ENCODE measurements at regions not wholly inside any gene's neighbourhood (a gene's known extent, or its start where the extent isn't known, plus 50 kb on each side); places are given as distances from the start of the nearest gene placed in this dataset.

DNA sequence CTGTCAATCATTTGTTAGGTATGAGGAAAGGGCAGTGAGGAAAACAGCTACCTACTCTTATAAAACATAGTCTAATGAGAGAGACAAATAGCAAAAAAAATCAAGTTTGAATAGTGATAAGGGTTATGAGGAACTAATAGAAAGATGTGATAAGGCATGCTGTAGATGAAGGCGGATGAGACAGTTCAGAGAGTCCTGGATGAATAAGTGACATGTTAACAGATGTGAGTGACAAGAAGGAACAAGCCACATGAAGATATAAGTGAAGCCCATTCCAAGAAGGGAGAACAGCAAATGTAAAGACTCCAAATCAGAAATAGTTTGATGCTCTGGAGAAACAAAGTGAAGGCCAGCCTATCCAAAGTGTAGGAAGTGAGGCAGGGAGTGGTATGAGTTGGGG lies 154.1 kb upstream of the SYT10 start:
- H3K9me3 ChIP-seq (ENCODE audit: control insufficient read depth in 1 of 2, insufficient read depth in 1 of 2, low read depth in 1 of 2, low read length in 2 of 2), result peaks cover 10 to 21% of the 10 kb centered on the region in 2 experiments; a peak in 2 of 4 replicates
- no peaks in the 10 kb centered on the region for H3K36me3 ChIP-seq (ENCODE audit: control insufficient read depth in 1 of 2, insufficient read depth in 2 of 2, low read length in 2 of 2)
- H3K9me2 ChIP-seq (ENCODE audit: insufficient read depth), result no peaks in the 10 kb centered on the region
- intact Hi-C loops (cut with micrococcal nuclease), result no loop called here
- no peaks in the 10 kb centered on the region for H4K20me1 ChIP-seq (ENCODE audit: insufficient read depth)
- no peaks in the 10 kb centered on the region for H3K79me2 ChIP-seq (ENCODE audit: insufficient read depth, low read length)
- DNase-seq (ENCODE audit: low read depth, low spot score) (no peak), ATAC-seq (no peak)
- H3K27ac ChIP-seq (ENCODE audit: low read depth, low read length), result no peak overlapping the region
- ChIA-PET CTCF (no interaction called here), POLR2A (no interaction called here), RAD21 (ENCODE audit: low non-redundant PET in 1 of 2, low total read pairs in 2 of 2, uncharacterized antibody in 2 of 2, unreplicated experiment in 2 of 2) (no interaction called here)
- no peak overlapping the region for H3K4me3 ChIP-seq (replicated peaks in 1 of 2; ENCODE audit: low read depth in 1 of 2, low read length in 2 of 2)
- H3K9ac ChIP-seq (ENCODE audit: low read length), result no peak overlapping the region
- no TSS peak for BruUV-seq (replicated peaks)
- H3K27me3 ChIP-seq (ENCODE audit: insufficient read depth, low read length), result no peaks in the 10 kb centered on the region
- H3K4me2 ChIP-seq (ENCODE audit: low read length), result no peak overlapping the region
- H2AFZ ChIP-seq (ENCODE audit: low read depth, low read length, poor library complexity, severe bottlenecking), result no peak overlapping the region
- no peaks in the 10 kb centered on the region for H3K4me1 ChIP-seq (ENCODE audit: control insufficient read depth in 1 of 2, insufficient read depth in 2 of 2, low read length in 2 of 2)
- TF ChIP-seq POLR2AphosphoS5 (IDR thresholded peaks at IDR 0.05; ENCODE audit: low read depth, low read length), result no peak
- TF ChIP-seq, protein P1, sequence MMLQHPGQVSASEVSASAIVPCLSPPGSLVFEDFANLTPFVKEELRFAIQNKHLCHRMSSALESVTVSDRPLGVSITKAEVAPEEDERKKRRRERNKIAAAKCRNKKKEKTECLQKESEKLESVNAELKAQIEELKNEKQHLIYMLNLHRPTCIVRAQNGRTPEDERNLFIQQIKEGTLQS (IDR thresholded peaks at IDR 0.05), result no peak
- TF ChIP-seq, protein P2, sequence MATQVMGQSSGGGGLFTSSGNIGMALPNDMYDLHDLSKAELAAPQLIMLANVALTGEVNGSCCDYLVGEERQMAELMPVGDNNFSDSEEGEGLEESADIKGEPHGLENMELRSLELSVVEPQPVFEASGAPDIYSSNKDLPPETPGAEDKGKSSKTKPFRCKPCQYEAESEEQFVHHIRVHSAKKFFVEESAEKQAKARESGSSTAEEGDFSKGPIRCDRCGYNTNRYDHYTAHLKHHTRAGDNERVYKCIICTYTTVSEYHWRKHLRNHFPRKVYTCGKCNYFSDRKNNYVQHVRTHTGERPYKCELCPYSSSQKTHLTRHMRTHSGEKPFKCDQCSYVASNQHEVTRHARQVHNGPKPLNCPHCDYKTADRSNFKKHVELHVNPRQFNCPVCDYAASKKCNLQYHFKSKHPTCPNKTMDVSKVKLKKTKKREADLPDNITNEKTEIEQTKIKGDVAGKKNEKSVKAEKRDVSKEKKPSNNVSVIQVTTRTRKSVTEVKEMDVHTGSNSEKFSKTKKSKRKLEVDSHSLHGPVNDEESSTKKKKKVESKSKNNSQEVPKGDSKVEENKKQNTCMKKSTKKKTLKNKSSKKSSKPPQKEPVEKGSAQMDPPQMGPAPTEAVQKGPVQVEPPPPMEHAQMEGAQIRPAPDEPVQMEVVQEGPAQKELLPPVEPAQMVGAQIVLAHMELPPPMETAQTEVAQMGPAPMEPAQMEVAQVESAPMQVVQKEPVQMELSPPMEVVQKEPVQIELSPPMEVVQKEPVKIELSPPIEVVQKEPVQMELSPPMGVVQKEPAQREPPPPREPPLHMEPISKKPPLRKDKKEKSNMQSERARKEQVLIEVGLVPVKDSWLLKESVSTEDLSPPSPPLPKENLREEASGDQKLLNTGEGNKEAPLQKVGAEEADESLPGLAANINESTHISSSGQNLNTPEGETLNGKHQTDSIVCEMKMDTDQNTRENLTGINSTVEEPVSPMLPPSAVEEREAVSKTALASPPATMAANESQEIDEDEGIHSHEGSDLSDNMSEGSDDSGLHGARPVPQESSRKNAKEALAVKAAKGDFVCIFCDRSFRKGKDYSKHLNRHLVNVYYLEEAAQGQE (IDR thresholded peaks at IDR 0.05; ENCODE audit: low read depth), result no peak
- no peak for TF ChIP-seq EZH2 (IDR thresholded peaks at IDR 0.05)
- TF ChIP-seq EGR1 (IDR thresholded peaks at IDR 0.05; ENCODE audit: low read depth), result no peak
- TF ChIP-seq EZH2phosphoT487 (IDR thresholded peaks at IDR 0.05; ENCODE audit: borderline replicate concordance), result no peak
- no peak for TF ChIP-seq ZNF274 (IDR thresholded peaks at IDR 0.05; ENCODE audit: low read depth, low read length)
- TF ChIP-seq JUND (IDR thresholded peaks at IDR 0.05), result no peak
- TF ChIP-seq CBX3 (IDR thresholded peaks at IDR 0.05; ENCODE audit: low read depth), result no peak
- TF ChIP-seq CEBPB (IDR thresholded peaks at IDR 0.05; ENCODE audit: low read depth), result no peak
- no peak for TF ChIP-seq ELF1 (IDR thresholded peaks at IDR 0.05; ENCODE audit: borderline replicate concordance, low read depth)
- no peak for TF ChIP-seq TCF7L2 (IDR thresholded peaks at IDR 0.05; ENCODE audit: borderline replicate concordance, extremely low read depth, insufficient read depth, insufficient read length)
- TF ChIP-seq ZFX (IDR thresholded peaks at IDR 0.05), result no peak

Measured in HCT116 (cell line).